SK-N-SH (cell line): ENCODE measurements at regions not wholly inside any gene's neighbourhood (a gene's known extent, or its start where the extent isn't known, plus 50 kb on each side); places are given as distances from the start of the nearest gene placed in this dataset.

ENCODE experiments used
- CTCF ChIA-PET: fragments of 300-600, 350-600 bp; formaldehyde crosslinking; extraction: SDS; loops from one replicate; lab custom pipeline; 2021; lab: Yijun Ruan, JAX
- POLR2A ChIA-PET: fragments of 350-600 bp; sonication (Branson Sonifier 250); formaldehyde crosslinking; extraction: SDS; loops from one replicate; lab custom pipeline; 2020; ENCODE audit warnings: antibody characterized with exemption, inconsistent platforms; lab: Yijun Ruan, JAX
- DNase-seq: peaks from one replicate; pipeline ENCODE4 v3.0.0; 2012
- H2AFZ ChIP-seq: fragments of 200-600 bp; sonication (generic); 2 replicates; pipeline ENCODE4 v1.8.1; 2016; ENCODE audit warnings: antibody characterized with exemption, mild to moderate bottlenecking, low read depth
- H3F3A ChIP-seq: fragments of 200-600 bp; sonication (generic); replicated peaks from 2 replicates; pipeline ENCODE3; 2016; ENCODE audit warnings: antibody characterized with exemption, mild to moderate bottlenecking; ENCODE audit not compliant: insufficient read depth
- H3K27ac ChIP-seq, 2 experiments: fragments of 200-500 bp in 1 of 2; fragments of 200-600 bp in 1 of 2; sonication (Bioruptor generic) in 1 of 2; sonication (generic), shearing (Covaris generic) in 1 of 2; 2 replicates each; pipeline versions ENCODE4 v1.5.1 to v1.6.1; 2014 to 2016; ENCODE audit warnings: low read depth in 2 of 2, inconsistent platforms in 1 of 2, low read length in 1 of 2, mild to moderate bottlenecking in 1 of 2, mixed read lengths in 1 of 2
- H3K27me3 ChIP-seq: fragments of 200-600 bp; sonication (generic), shearing (Covaris generic); 2 replicates; pipeline ENCODE4 v1.6.1; 2016; ENCODE audit warnings: mixed run types; ENCODE audit not compliant: insufficient read depth
- H3K36me3 ChIP-seq, 2 experiments: fragments of 200-500 bp in 1 of 2; fragments of 200-600 bp in 1 of 2; sonication (Bioruptor generic) in 1 of 2; sonication (generic) in 1 of 2; replicated peaks in 1 of 2; 2 replicates each; pipeline versions ENCODE3 to v1.5.1; 2014 to 2016; ENCODE audit warnings: low read length in 1 of 2, mild to moderate bottlenecking in 1 of 2; ENCODE audit not compliant: insufficient read depth in 2 of 2, control insufficient read depth in 1 of 2
- H3K4me1 ChIP-seq, 2 experiments: fragments of 200-500 bp in 1 of 2; fragments of 200-600 bp in 1 of 2; sonication (Bioruptor generic) in 1 of 2; sonication (generic), shearing (Covaris generic) in 1 of 2; 2 replicates each; pipeline versions ENCODE4 v1.5.1 to v1.6.1; 2014 to 2016; ENCODE audit warnings: low read depth in 1 of 2, low read length in 1 of 2, mixed run types in 1 of 2; ENCODE audit not compliant: insufficient read depth in 2 of 2, control insufficient read depth in 1 of 2
- H3K4me2 ChIP-seq: fragments of 200-600 bp; sonication (generic), shearing (Covaris generic); 2 replicates; pipeline ENCODE4 v1.6.1; 2017; ENCODE audit warnings: mixed run types
- H3K4me3 ChIP-seq, 2 experiments: fragments of 200-500 bp in 1 of 2; fragments of 200-600 bp in 1 of 2; sonication (Bioruptor generic) in 1 of 2; sonication (generic), shearing (Covaris generic) in 1 of 2; 2 replicates each; pipeline versions ENCODE4 v1.5.1 to v1.8.1; 2014 to 2016; ENCODE audit warnings: low read depth in 2 of 2, inconsistent platforms in 1 of 2, low read length in 1 of 2, mild to moderate bottlenecking in 1 of 2, mixed read lengths in 1 of 2, moderate library complexity in 1 of 2
- H3K79me2 ChIP-seq: fragments of 200-600 bp; sonication (generic); 2 replicates; pipeline ENCODE4 v1.8.1; 2017; ENCODE audit warnings: mild to moderate bottlenecking; ENCODE audit not compliant: insufficient read depth
- H3K9ac ChIP-seq: fragments of 200-600 bp; sonication (generic); 2 replicates; pipeline ENCODE4 v1.6.1; 2017; ENCODE audit warnings: mixed run types
- H3K9me2 ChIP-seq: fragments of 200-600 bp; sonication (generic); 2 replicates; pipeline ENCODE4 v1.6.1; 2017; ENCODE audit warnings: mixed run types
- H3K9me3 ChIP-seq: fragments of 200-600 bp; sonication (generic); 2 replicates; pipeline ENCODE4 v1.6.1; 2017; ENCODE audit warnings: mixed run types, mild to moderate bottlenecking, moderate library complexity
- H4K20me1 ChIP-seq: fragments of 200-600 bp; sonication (generic); 2 replicates; pipeline ENCODE4 v1.6.1; 2017; ENCODE audit warnings: mild to moderate bottlenecking, mixed run types; ENCODE audit not compliant: insufficient read depth
- CTCF ChIP-seq: fragments of 200-600 bp; sonication (generic); IDR thresholded peaks from 2 replicates; pipeline ENCODE4 v1.6.1; 2017; ENCODE audit warnings: antibody characterized with exemption, mild to moderate bottlenecking, moderate library complexity
- EP300 ChIP-seq, 2 experiments: IDR thresholded peaks; 2 replicates each; pipeline versions ENCODE4 v1.4.0 to v1.6.1; 2012; ENCODE audit warnings: borderline replicate concordance in 1 of 2, low read depth in 1 of 2, low read length in 1 of 2
- FOSL2 ChIP-seq: IDR thresholded peaks from 2 replicates; pipeline ENCODE4 v1.4.0; 2012; ENCODE audit warnings: low read depth, mild to moderate bottlenecking, moderate library complexity, borderline replicate concordance
- MEF2A ChIP-seq: IDR thresholded peaks from 2 replicates; pipeline ENCODE4 v1.4.0; 2012; ENCODE audit warnings: low read depth, borderline replicate concordance
- MXI1 ChIP-seq: IDR thresholded peaks from 2 replicates; pipeline ENCODE4 v1.6.1; 2012; ENCODE audit warnings: mild to moderate bottlenecking, low read depth, low read length, improper control_type of control experiment
- NFIC ChIP-seq: IDR thresholded peaks from 2 replicates; pipeline ENCODE4 v1.4.0; 2012; ENCODE audit warnings: borderline replicate concordance
- NRF1 ChIP-seq: IDR thresholded peaks from 2 replicates; pipeline ENCODE4 v1.6.1; 2012; ENCODE audit warnings: low read depth, mild to moderate bottlenecking, low read length
- PBX3 ChIP-seq: IDR thresholded peaks from 2 replicates; pipeline ENCODE4; 2012
- POLR2AphosphoS5 ChIP-seq: IDR thresholded peaks from 2 replicates; pipeline ENCODE4 v1.6.1; 2012; ENCODE audit warnings: low read depth, low read length
- TCF12 ChIP-seq: IDR thresholded peaks from 2 replicates; pipeline ENCODE4 v1.4.0; 2012
- WGBS: methylation state at CpG from one replicate; pipeline ENCODE4 v1.1.6; 2017; ENCODE audit warnings: low lambda C conversion rate; 5-methylcytosine and 5-hydroxymethylcytosine counted together

- TF ChIP-seq FOSL2: peak; percentile 5; the same call in 1 of the 2 replicates
- peak; percentile 88 for TF ChIP-seq NFIC
- TF ChIP-seq EP300 (IDR thresholded peaks at IDR 0.05; ENCODE audit: borderline replicate concordance in 1 of 2, low read depth in 1 of 2, low read length in 1 of 2): 0 out of 4 replicates have a peak, but pooled peaks of 1 of the 2 experiments have one; percentile 7
- peak; percentile 46; the same call in 1 of the 2 replicates for TF ChIP-seq PBX3
- peak; percentile 61 for TF ChIP-seq TCF12
- TF ChIP-seq POLR2AphosphoS5: no peak
- no peak for TF ChIP-seq CTCF
- Histone ChIP-seq H3K4me2 (no peak overlapping the region), H3K9me2 (no peaks in the 10 kb centered on the region), H3K79me2 (no peaks in the 10 kb centered on the region), H2AFZ (no peak overlapping the region), H3K9me3 (no peaks in the 10 kb centered on the region), H3K36me3 (no peaks in the 10 kb centered on the region), H3K4me3 (no peak overlapping the region), H3K27ac (no peak overlapping the region), H3K4me1 (peaks cover 0 to 8% of the 10 kb centered on the region in 2 experiments; a peak in 1 of 4 replicates), H4K20me1 (no peaks in the 10 kb centered on the region), H3K9ac (no peak overlapping the region), H3K27me3 (no peaks in the 10 kb centered on the region), H3F3A (no peaks in the 10 kb centered on the region)
- peak; percentile 25 for DNase-seq
- POLR2A ChIA-PET: no interaction called here
- 19% methylated on average over 5 of the region's 5 CpGs for WGBS
- CTCF ChIA-PET: interaction anchor here (0.5 kb wide), 1 partner anchor 110 kb away, joined by 3 read pairs; no protein-coding TSS in a partner anchor
Observed at GRCh38 chr3:73255609-73256029, 194.2 kb downstream of the EBLN2 start.

- no peaks in the 10 kb centered on the region for H3F3A ChIP-seq
- no peak overlapping the region for H3K4me3 ChIP-seq
- H3K9me2 ChIP-seq: no peaks in the 10 kb centered on the region
- H3K9me3 ChIP-seq: no peaks in the 10 kb centered on the region
- no peak overlapping the region for H3K4me2 ChIP-seq
- no peak for TF ChIP-seq MXI1
- no peak for TF ChIP-seq MEF2A
- TF ChIP-seq NRF1: no peak
- H2AFZ ChIP-seq: no peak overlapping the region
- POLR2A ChIA-PET: no interaction called here
- H3K36me3 ChIP-seq: no peaks in the 10 kb centered on the region
- no peaks in the 10 kb centered on the region for H4K20me1 ChIP-seq
- CTCF ChIA-PET: interaction anchor here (1.1 kb wide), 1 partner anchor 65 kb away, joined by 3 read pairs; no protein-coding TSS in a partner anchor
- no peaks in the 10 kb centered on the region for H3K79me2 ChIP-seq
- H3K27ac ChIP-seq: no peak overlapping the region
- no peak overlapping the region for H3K9ac ChIP-seq
- no peak for DNase-seq
- WGBS: 62% methylated on average over 4 of the region's 4 CpGs
- no peaks in the 10 kb centered on the region for H3K27me3 ChIP-seq
- H3K4me1 ChIP-seq: peaks cover 0 to 8% of the 10 kb centered on the region in 2 experiments; a peak in 1 of 4 replicates
Observed at GRCh38 chr3:73257186-73257585, 195.7 kb downstream of the EBLN2 start.
